Stimulated activated CD4-positive, alpha-beta T cell treated with anti-CD3 and anti-CD28 coated beads, Interleukin-12 subunit alpha, Interleukin-12 subunit beta, amount 100 ng/mL, for 4 hours (primary cell): ENCODE measurements at regions not wholly inside any gene's neighbourhood (a gene's known extent, or its start where the extent isn't known, plus 50 kb on each side); places are given as distances from the start of the nearest gene placed in this dataset.

ENCODE experiments used
- DNase-seq: peaks from one replicate; pipeline ENCODE4 v3.0.0-alpha.2; 2020

DNA sequence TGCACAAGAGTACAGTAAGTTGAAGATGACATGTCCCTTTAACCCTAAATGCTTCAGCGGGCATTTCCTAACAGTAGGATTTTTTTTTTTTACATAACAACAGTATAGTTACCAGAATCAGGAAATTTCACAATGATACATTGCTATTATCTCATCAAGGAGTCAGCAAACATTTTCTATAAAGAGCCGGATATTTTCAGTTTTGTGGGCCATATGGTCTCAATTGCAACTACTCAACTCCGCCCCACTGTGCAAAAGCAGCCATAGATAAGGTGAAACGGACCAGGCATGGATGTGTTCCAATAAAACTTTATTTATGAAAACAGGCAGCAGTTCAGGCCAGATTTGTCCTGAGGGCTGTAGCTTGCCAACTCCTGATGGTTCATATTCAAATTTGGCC is 130.6 kb downstream of the SMAD6 start:
- no peak for DNase-seq

DNA sequence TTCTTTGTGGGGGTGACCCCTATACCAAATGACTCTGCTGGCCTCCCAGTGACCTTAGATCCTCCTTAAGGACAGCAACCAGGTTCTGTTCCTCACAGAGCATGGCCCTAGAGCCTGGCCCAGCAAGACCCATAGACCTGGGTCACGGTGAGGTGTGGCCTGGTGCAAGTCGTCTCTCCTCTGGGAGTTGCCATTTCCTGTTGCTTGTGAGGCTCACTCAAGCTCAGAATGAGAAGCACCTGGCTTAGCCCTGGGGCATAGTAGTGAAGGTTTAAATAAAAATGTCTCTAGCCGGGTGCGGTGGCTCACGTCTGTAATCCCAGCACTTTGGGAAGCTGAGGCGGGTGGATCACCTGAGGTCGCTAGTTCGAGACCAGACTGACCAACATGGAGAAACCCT is 131.3 kb downstream of the SMAD6 start:
- DNase-seq = no peak

DNA sequence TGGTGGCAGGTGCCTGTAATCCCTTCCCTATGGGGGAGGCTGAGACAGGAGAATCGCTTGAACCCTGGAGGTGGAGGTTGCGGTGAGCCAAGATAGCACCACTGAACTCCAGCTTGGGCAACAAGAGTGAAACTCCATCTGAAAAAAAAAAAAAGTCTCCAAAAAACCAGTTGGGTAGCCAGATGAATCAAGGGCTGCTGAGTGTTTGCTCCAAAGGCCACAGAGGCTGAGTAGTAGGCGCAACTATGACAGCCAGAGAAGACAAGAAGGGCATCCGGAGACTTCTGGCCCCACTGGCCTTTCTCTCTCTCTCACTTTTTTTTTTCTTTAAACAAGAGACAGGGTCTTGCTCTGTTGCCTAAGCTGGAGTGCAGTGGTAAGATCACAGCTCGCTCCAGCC is 131.8 kb downstream of the SMAD6 start:
- DNase-seq = no peak

DNA sequence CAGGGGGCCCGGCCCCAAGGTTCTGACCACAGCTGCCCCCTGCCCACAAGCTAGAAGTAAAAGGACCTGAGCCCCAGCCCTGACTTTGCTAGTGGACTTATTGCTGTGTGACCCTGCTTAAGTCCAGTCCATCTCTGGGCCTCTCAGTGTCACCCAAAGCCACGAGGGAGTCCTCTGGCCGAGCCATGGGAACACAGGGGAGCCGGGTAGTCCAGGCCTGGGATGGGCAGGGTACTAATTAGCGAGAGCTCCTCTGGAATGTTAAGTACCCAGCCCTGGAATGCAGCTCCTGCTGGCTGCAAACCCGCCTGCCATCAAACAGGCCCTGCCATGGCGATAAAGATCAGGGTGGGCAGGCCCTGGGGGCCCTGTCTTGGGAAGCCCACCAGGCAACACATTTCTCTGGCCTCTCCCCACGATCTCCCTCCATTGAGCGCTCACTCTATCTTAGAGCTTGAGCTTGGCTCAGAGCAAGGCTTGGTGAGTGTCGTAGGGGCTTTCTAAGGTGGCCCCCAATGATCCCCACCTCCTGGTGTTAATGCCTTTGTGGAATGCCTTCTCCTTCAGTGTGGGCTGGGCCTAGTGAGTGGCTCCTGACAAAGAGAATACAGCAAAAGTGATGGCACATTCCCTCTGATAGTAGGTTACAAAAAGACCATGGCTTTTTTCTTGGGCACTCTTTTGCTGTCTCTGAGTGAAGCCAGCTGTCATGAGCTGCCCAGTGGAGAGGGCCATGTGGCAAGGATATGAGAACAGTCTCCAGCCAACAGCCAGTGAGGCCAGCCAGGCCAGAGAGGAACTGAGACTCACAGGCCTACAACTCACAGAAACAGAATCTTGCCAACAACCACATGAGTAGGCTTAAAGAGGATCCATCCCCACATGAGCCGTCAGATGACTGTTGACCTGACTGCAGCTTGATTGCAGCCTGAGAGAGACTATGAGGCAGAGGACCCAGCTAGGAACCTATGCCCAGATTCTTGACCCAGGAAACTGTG is 133.1 kb downstream of the SMAD6 start:
- no peak for DNase-seq

DNA sequence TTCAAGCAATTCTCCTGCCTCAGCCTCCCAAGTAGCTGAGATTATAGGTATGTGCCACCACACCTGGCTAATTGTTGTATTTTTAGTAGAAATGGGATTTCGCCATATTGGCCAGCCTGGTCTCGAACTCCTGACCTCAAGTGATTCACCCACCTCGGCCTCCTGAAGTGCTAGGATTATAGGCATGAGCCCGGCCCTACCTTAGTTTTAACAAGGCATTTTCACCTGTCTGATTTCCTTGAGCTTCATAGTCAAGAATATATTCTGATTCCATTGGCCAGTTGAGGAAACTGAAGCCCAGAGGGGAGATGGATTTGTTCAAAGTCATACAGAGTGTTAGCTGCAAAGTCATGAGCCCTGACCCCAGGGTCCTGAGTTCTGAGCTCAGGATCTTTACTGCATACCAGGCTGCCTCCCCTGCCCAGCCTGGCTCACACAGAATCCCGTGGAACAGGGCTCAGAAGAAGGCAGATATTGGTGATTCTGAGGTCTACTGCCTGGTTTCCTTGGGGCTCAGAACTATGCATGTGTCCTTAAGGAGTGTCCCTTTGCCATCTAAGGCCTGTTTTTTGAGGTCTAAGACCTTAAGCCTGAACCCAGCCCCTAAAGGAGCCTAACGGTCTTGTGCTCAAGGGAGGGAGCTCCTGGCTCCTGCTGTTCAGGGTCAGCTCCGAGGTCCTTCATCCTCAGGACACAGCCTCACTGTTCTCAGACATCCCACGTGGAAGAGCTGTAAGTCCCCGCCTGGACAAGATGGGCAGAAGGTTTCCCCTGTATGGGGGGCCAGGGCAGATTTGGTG is 134.4 kb downstream of the SMAD6 start:
- DNase-seq = no peak

DNA sequence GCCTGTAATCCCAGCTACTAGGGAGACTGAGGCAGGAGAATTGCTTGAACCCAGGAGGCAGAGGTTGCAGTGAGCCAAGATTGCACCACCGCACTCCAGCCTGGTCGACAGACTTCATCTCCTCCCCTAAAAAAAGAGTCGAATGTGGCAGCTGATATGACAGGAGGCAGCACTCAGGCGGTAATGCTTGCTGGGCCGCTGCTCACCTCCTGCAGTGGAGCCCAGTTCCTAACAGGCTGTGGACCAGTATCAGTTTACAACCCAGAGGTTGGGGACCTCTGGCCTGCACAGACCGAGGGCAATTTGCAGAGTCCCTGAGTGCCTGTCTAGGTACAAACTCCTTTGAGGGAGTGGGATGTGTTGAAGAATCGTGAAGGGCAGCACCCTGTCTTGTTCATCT is 136.2 kb downstream of the SMAD6 start:
- DNase-seq = no peak

DNA sequence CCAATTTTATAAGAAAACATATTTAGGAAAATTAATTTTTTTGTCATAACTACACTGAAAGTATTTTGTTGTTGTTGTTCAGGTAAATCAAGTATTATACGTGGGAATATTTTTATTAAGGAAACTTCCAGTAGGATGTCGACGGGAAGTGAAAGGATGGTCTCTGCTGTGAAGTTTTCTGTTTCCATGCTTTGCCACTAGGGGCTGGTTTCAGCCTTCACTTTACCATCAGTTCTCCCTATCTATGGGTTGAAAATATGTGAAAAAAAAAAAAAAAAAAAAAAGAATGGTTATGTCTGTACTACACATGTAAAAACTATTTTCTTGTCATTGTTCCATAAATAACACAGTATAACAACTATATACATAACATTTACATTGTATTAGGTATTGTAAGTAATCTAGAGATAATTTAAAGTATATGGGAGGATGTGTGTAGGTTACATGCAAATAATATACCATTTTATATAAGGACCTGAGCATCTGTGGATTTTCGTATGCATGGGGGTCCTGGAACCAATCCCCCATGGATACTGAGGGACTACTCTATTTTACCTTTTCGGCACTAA is 136.7 kb downstream of the SMAD6 start:
- no peak for DNase-seq

DNA sequence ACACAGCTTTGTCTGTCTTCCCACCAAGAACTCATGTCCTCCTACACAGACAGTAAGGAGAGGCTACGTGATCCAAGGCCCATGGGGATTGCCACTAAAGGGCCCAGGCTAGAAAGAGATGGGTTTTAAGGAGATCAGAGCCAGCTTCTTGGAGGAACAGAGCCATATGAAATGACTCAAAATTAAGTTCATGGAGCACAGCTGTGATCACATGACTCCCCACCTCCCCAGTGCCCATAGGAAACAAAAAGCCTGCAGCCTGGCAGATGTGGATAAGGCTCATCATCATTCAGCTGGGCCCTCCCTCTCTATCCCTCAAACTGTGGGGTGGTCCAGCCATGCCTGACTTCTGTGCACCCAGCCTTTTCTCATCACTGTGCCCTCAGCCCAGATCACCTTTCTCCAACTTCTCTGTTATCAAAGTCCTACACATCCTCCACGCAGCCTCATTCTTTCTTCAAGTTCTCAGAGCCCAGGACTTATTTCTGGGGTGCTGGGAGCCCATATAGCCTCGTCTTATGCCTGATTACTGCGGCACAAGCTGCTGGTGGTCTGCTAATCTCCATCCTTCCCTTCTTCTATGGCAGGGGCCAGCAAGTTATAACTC is 137.6 kb downstream of the SMAD6 start:
- DNase-seq = no peak

DNA sequence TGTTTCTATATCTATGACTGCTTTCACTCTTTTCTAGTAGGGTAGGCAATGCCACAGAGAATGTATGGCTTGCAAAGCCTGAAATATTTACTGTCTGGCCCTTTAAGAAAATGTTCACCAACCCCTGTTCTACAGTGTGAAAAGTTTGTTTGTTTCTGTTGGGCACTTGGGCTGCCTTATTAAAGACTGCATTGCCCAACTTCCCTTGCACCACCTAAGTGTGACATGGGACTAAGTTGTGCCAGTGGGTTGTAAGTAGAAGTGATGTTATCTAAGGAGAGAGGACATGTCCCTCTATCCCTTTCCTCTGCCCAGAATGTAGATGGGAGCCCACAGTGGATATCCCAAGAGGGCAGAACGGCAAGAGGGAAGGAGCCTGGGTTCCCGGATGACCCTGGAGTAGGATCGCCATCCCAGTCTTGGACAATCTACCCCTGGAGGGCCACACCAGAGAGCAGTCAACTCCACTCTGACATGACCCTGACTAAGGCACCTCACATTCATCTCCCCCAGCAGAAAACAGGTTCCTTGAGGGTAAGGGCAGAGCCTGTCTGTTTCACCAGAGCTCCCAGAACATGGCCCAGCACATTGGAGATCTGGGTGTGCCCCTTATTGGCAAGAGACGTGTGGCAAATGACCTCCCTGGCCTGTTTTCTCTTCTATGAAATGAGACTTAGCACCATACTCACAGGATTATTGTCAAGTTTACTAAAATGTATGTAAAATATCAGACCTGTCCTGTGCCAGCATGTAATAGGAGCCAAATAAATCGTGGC is 138.8 kb downstream of the SMAD6 start:
- DNase-seq = no peak

DNA sequence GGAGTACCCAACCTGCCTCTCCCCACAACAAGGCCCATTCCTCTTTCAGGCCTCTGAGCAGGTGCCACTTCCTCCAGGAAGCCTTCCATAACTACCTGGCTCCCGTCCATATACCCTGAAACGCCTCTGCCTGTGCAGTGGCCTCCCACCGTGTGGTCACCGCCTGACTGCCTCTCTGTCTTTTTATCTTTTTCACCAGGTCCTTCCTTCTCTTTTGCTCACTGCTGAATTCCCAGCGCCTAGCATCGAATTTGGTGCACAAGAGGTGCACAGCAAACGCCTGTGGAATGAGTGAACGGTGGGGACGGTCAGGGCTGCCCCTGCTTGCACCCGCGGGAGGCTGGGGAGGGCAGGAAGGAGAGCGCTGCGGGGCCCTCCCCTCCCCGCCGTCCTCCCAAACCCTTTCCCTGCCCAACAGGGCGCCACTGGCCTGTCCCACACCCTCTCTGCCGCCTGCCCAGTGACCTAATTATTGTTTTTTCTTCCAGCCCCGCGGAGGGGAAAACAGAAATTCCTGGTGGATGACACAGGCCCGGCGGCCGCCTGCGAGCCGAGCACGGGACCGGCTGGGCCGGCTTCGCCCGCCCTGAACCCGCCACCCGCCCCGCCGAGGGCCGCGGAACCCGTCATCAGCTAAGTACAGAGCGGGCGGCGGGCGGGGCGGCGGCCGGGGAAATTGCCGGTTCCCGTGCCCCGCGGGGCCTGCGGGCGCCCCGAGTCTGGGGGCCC is 140.1 kb downstream of the SMAD6 start:
- DNase-seq = peak; percentile 26

DNA sequence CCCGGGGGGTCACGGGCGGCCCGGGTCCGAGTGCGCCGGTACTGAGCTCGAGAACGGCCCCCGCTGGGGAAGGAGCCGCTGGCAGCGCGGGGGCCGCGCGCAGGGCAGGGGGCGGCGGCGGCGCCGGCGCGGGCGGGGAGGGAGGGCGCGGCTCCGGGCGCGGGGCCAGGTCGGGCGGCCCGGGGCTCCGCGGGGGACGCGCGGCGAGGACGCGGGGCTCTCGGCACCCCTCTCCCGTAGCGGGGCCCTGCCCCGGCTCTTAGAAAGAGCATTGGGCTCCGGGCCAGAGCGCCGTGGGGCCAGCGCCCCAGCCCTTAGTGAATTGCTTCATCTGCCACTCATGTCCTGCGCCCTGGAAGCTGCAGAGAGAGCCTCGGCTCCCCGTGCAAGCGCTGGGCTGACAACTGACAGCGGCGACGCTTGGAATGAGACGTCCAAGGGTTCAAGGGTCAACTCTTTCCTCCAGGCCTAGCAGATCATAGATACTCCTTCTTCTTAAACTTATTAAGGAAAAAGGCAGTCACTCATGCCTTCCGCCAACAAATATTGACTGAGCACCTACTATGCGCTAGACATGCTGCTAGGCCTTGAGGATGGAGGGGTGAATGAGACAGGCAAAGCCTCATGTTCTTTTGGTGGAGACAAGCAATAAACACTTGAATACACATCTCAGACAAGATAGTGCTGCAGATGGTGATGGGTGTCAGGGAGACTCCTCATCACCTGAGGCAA is 140.8 kb downstream of the SMAD6 start:
- DNase-seq = no peak

DNA sequence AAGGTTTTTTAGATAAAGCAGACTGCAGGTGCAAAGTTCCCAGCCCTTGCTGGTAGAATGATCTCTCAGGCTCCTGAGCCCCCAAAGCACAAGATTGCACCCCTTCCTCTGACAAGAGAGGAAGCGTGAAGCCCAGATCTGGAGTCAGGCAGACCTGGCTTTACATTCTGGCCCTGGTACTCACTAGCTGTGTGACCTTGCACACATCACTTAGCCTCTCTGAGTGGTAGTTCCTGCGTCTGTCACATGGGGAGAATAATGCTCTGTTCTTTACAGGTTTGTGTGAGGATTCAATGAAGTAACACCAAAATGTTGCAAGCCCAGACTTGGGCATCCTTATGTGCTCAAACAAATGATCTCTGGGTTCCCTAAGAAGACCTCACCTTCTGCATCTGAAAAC is 141.5 kb downstream of the SMAD6 start:
- no peak for DNase-seq

DNA sequence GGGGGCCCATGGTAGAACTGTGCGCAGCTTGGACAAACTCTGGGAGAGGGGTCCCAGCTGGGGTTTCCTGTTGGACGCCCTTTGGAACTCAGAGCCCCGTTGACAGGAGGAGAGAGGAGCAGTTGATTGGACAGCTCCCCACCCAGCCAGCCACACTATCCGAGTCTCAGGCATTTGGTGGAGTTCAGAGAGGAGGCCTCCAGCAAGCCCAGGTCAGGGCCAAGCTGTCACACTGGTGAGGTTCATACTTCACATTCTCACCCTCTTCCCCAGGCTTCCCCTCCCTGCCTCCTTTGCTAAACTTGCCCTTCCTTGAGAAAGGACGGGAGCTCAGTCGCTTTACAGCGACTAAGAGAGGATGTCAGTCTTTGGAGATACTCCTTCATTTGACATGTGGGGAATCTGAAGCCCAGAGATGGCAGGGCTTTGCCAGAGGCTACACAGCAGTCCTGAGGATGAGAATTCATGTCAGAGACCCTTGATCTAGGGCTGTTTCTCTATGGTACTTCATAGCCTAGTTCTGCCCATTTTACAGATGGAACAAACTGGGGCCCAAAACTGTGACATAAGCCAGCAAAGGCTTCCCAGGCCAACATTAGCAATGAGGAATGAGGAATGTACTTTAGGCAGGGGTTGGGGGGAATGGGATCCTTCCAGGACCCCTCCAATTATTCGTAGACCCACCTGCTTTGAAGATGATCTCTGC is 142.2 kb downstream of the SMAD6 start:
- DNase-seq = no peak

DNA sequence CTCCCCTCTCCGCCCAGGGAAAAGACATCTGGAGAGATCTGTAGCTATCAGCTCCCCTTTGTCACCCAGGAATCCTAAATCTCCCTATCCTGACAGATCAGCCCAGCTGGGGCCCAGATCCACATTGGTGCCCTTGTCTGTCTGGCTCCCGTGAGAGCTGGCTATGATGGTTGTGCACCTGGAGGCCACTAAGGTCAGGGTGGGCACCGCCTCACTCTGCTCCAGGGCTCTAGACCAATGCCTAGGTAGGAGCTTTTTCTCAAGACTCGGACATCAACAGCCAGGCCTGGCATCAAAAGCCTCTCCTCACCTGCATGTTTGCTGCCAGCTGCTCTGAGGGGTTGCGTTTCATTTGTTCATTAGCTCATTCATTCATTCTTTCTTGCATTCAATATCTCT is 142.7 kb downstream of the SMAD6 start:
- DNase-seq = no peak

DNA sequence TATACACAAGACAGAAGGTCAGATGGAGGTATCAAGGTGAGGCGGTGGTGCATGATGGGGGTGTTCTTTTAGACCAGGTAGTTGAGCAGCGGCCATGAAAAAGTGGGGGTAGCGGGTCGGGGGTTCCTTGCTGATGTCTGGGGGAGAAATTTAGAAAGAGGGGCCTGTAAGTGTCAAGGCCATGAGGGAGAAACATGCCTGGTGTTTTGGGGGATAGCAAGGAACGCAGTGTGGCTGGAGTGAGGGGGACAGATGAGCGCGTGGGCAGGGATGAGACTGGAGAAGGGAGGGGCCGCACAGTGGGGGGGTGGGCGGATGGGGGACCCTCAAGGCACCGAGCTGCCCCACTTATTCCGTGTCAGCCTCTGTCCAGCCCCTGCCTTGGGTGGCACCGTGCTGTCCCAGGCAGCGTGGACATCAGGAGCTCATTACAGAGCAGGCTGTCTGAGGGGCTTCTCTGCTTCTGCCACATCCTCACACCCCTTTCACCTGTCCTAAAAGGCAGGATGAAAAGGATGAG is 143.3 kb downstream of the SMAD6 start:
- no peak for DNase-seq

DNA sequence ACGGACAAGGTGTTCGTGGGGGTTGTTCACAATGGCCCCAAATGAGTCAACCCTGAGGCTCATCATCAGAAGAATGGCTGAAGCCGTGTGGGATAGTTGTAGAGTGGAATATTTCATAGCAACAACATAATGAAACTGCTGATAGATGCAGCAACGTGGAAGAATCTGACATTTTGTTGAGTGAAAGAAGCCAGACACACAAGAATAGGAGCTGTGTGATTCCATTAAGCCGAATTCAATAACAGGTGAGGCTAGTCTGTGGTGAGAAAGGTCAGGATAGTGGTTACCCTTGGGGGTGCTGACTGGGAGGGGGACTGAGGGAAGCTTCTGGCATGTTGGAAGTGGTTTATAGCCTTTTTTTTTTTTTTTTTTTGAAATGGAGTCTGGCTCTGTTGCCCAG is 144.0 kb downstream of the SMAD6 start:
- no peak for DNase-seq

DNA sequence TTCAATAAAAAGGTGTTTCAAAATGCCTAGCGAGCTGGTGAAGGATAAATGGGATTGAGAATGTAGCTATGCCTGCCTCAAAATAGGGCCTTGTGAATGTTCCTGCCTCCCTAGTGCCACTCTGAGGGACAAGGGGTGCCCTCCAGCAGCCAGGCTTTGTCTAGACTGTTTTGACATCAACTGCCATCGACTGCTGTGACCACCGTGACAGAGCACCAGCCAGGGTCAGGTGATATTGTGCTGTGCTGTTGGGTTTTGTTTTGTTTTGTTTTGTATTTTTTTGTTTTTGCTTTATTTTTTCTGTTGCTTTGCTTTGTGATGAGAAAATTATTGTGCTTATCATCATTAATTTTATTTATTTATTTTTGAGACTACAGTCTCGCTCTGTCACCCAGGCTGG is 144.8 kb downstream of the SMAD6 start:
- no peak for DNase-seq

DNA sequence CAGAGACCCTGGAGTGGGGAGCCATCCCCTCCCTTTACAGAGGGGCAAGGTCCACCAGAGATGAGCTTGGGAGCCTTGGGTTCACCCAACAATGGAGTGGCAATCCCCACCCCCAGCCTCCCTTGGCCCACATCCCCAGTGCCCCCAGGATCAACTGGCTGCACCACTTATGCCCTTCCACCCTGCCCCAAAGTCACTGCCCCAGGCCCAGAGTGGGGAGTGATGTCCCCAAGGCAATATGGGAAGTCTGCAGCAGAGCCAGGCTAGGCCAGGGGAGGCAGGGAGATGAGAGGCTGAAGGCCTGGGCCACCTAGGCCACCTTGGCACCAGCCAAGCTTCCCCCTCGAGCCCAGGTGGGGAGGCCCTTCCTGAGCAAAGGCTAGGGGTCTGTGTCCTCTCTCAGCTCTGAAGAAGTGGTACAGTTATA is 145.5 kb downstream of the SMAD6 start:
- DNase-seq = no peak

DNA sequence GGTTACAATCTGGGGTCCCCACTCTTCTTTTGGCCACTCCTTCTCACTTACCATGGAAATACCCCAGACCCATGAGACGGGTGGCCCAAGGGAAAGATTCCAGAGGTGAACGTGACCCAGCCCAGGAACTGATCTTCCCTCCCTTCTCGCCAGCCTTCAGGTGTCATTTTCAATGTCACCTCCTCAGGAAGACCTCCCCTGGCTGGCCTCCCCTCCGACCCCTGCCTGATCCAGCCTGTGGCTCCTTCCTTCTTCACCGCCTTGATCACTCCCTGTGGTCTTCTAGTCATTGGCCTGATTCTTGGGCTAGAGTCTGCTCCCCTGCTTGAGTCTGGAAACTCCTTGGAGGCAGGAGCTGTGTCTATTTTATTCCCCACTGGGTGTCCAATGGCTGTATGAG is 146.1 kb downstream of the SMAD6 start:
- DNase-seq = no peak
